GM23338 (cell line): ENCODE measurements at regions not wholly inside any gene's neighbourhood (a gene's known extent, or its start where the extent isn't known, plus 50 kb on each side); places are given as distances from the start of the nearest gene placed in this dataset.

ENCODE experiments used
- ATAC-seq: fragments of 200-7000 bp; cut with Tn5 transposase; 3 replicates; pipeline ENCODE4 v1.9.1; 2020
- DNase-seq: peaks from one replicate; pipeline ENCODE4 v3.0.0-alpha.2; 2015; ENCODE audit warnings: low spot score
- H2AFZ ChIP-seq: fragments of 200-600 bp; sonication (generic); 2 replicates; pipeline ENCODE4 v1.8.0; 2016; ENCODE audit warnings: antibody characterized with exemption, mild to moderate bottlenecking, moderate library complexity
- H3F3A ChIP-seq: fragments of 200-600 bp; sonication (generic); replicated peaks from 2 replicates; pipeline ENCODE4 v1.8.0; 2017; ENCODE audit warnings: antibody characterized with exemption, mixed run types, low read depth
- H3K27ac ChIP-seq: fragments of 200-600 bp; sonication (generic); 2 replicates; pipeline ENCODE4 v1.6.1; 2016; ENCODE audit warnings: low read depth
- H3K27me3 ChIP-seq: fragments of 200-600 bp; sonication (generic); 2 replicates; pipeline ENCODE4 v1.8.0; 2016; ENCODE audit warnings: mild to moderate bottlenecking, mixed run types, moderate library complexity; ENCODE audit not compliant: insufficient read depth
- H3K36me3 ChIP-seq: fragments of 200-600 bp; sonication (generic); 2 replicates; pipeline ENCODE4 v1.8.0; 2016; ENCODE audit warnings: mild to moderate bottlenecking; ENCODE audit not compliant: insufficient read depth
- H3K4me1 ChIP-seq: fragments of 200-600 bp; sonication (generic); 2 replicates; pipeline ENCODE4 v1.8.0; 2016; ENCODE audit warnings: mild to moderate bottlenecking, moderate library complexity; ENCODE audit not compliant: insufficient read depth
- H3K4me2 ChIP-seq: fragments of 200-600 bp; sonication (generic); 2 replicates; pipeline ENCODE4 v1.7.1; 2017; ENCODE audit warnings: mixed run types
- H3K4me3 ChIP-seq: fragments of 200-600 bp; sonication (generic); 2 replicates; pipeline ENCODE4 v1.6.1; 2016; ENCODE audit warnings: mixed run types
- H3K79me2 ChIP-seq: fragments of 200-600 bp; sonication (generic); replicated peaks from 2 replicates; pipeline ENCODE4 v1.8.0; 2017; ENCODE audit warnings: mild to moderate bottlenecking; ENCODE audit not compliant: insufficient read depth
- H3K9me2 ChIP-seq: fragments of 200-600 bp; sonication (generic); 2 replicates; pipeline ENCODE4 v1.8.0; 2017; ENCODE audit not compliant: insufficient read depth
- H4K20me1 ChIP-seq: fragments of 200-600 bp; sonication (generic); replicated peaks from 2 replicates; pipeline ENCODE4 v1.8.0; 2017; ENCODE audit warnings: mild to moderate bottlenecking; ENCODE audit not compliant: insufficient read depth
- H3K27ac Mint-ChIP-seq: 2 replicates; pipeline ENCODE4 v1.8.0; 2020; ENCODE audit warnings: inconsistent platforms, mild to moderate bottlenecking, moderate library complexity, mixed read lengths
- H3K27me3 Mint-ChIP-seq: 3 replicates; pipeline ENCODE4 v1.8.0; 2022; ENCODE audit warnings: low read depth, mild to moderate bottlenecking, moderate library complexity, mixed read lengths, inconsistent platforms; ENCODE audit not compliant: insufficient read depth, poor library complexity
- H3K36me3 Mint-ChIP-seq: 3 replicates; pipeline ENCODE4 v1.8.0; 2021; ENCODE audit warnings: low read depth, mild to moderate bottlenecking, inconsistent platforms, moderate library complexity, mixed read lengths
- H3K4me1 Mint-ChIP-seq: 3 replicates; pipeline ENCODE4 v1.8.0; 2020; ENCODE audit warnings: mild to moderate bottlenecking, inconsistent platforms, mixed read lengths
- H3K4me3 Mint-ChIP-seq: 3 replicates; pipeline ENCODE4 v1.8.0; 2021; ENCODE audit warnings: moderate library complexity, mild to moderate bottlenecking, inconsistent platforms, mixed read lengths
- H3K9me3 Mint-ChIP-seq: 3 replicates; pipeline ENCODE4 v1.8.0; 2020; ENCODE audit warnings: moderate library complexity, mild to moderate bottlenecking, inconsistent platforms, mixed read lengths
- CREB1 ChIP-seq: fragments of 250-450 bp; sonication (Bioruptor Pico); IDR thresholded peaks from 2 replicates; pipeline ENCODE4 v1.5.0; 2020; ENCODE audit warnings: low read depth, mild to moderate bottlenecking, moderate library complexity
- EZH2 ChIP-seq: fragments of 200-600 bp; sonication (generic); IDR thresholded peaks from one replicate; pipeline ENCODE4 v1.8.0; 2017; ENCODE audit warnings: antibody characterized with exemption, mild to moderate bottlenecking, low read depth; ENCODE audit not compliant: unreplicated experiment
- EZH2phosphoT487 ChIP-seq: fragments of 200-600 bp; sonication (generic); IDR thresholded peaks from one replicate; pipeline ENCODE4 v1.8.1; 2018; ENCODE audit warnings: antibody characterized with exemption; ENCODE audit not compliant: unreplicated experiment
- JUNB ChIP-seq: IDR thresholded peaks from one replicate; pipeline ENCODE4 v1.6.1; 2016; ENCODE audit warnings: antibody characterized with exemption; ENCODE audit not compliant: unreplicated experiment
- NANOG ChIP-seq: IDR thresholded peaks from 2 replicates; pipeline ENCODE4 v1.6.1; 2016; ENCODE audit warnings: antibody characterized with exemption, borderline replicate concordance
- POLR2AphosphoS5 ChIP-seq: IDR thresholded peaks from 2 replicates; pipeline ENCODE4 v1.6.1; 2016; ENCODE audit warnings: antibody characterized with exemption, low read depth
- STAT1 ChIP-seq: IDR thresholded peaks from one replicate; pipeline ENCODE4 v1.6.1; 2016; ENCODE audit warnings: antibody characterized with exemption; ENCODE audit not compliant: unreplicated experiment
- ZNF114 ChIP-seq: fragments of 250-450 bp; sonication (Bioruptor Pico); IDR thresholded peaks from 2 replicates; pipeline ENCODE4 v1.5.0; 2020; ENCODE audit warnings: mild to moderate bottlenecking, moderate library complexity
- ZNF331 ChIP-seq: fragments of 250-450 bp; sonication (Bioruptor Pico); IDR thresholded peaks from 2 replicates; pipeline ENCODE4 v1.5.0; 2020; ENCODE audit warnings: low read depth, mild to moderate bottlenecking, moderate library complexity
- TF ChIP-seq, protein P1 (sequence below), 2 experiments: fragments of 200-600 bp in 1 of 2; sonication (generic) in 1 of 2; conservative IDR thresholded peaks; 2 replicates each; pipeline versions ENCODE4 v1.5.1 to v1.6.1; 2016 to 2017; ENCODE audit warnings: antibody characterized with exemption in 2 of 2, low read depth in 2 of 2, mild to moderate bottlenecking in 2 of 2, moderate library complexity in 1 of 2
- TF ChIP-seq, protein P2 (sequence below): IDR thresholded peaks from one replicate; pipeline ENCODE4 v1.6.1; 2018; ENCODE audit warnings: antibody characterized with exemption; ENCODE audit not compliant: unreplicated experiment
- TF ChIP-seq, protein P3 (sequence below): fragments of 250-450 bp; sonication (Bioruptor Pico); IDR thresholded peaks from 2 replicates; pipeline ENCODE4 v1.5.0; 2020; ENCODE audit warnings: mild to moderate bottlenecking, moderate library complexity

GRCh38 chr11:79783833-79784232 is 343.0 kb upstream of the TENM4 start:
- no peak for DNase-seq
- Histone ChIP-seq H4K20me1 (no peaks in the 10 kb centered on the region), H3K9me2 (no peaks in the 10 kb centered on the region), H3K4me3 (no peak overlapping the region), H3F3A (no peaks in the 10 kb centered on the region), H3K27ac (no peak overlapping the region), H3K36me3 (no peaks in the 10 kb centered on the region), H3K4me2 (no peak overlapping the region), H3K79me2 (no peaks in the 10 kb centered on the region), H2AFZ (peak overlapping the region; percentile 81; the same call in 1 of the 2 replicates), H3K27me3 (no peaks in the 10 kb centered on the region), H3K4me1 (no peaks in the 10 kb centered on the region)
- Mint-ChIP-seq H3K4me3 (no peak overlapping the region), H3K36me3 (no peaks in the 10 kb centered on the region), H3K9me3 (no peaks in the 10 kb centered on the region; the same call in 2 of the 3 replicates), H3K27me3 (no peaks in the 10 kb centered on the region), H3K4me1 (peaks cover 5% of the 10 kb centered on the region; the same call in 2 of the 3 replicates), H3K27ac (no peak overlapping the region)
- TF ChIP-seq POLR2AphosphoS5 (no peak), NANOG (no peak)
- no peak for ATAC-seq

DNA sequence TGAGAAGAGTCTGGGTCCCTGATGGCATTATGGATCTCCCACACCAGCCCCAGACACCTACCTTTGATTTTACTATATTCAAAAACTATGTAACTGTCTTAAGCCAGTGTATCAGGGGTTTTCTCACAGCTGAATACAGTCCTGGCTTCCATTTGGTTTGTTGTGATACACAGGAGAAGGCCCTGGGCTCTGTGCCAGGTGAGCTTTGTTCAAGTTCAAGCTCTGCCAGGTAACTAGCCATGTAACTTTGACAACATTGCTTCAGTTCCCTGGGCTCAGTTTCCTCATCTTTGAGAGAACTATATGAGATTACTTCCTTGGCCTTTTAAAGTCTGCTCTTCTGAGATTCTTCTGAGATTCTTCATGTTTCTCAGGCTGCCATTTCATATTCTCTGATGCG is 327.5 kb upstream of the TENM4 start:
- H3K4me2 ChIP-seq: no peak overlapping the region
- H3K4me3 Mint-ChIP-seq: no peak overlapping the region
- H3K4me1 Mint-ChIP-seq: no peaks in the 10 kb centered on the region
- H3K27ac ChIP-seq: no peak overlapping the region
- peaks cover 4% of the 10 kb centered on the region for H3K27me3 Mint-ChIP-seq
- no peak overlapping the region for H3K27ac Mint-ChIP-seq
- no peaks in the 10 kb centered on the region for H3F3A ChIP-seq
- no peaks in the 10 kb centered on the region; the same call in 2 of the 3 replicates for H3K9me3 Mint-ChIP-seq
- H3K4me1 ChIP-seq: no peaks in the 10 kb centered on the region
- H3K9me2 ChIP-seq: no peaks in the 10 kb centered on the region
- DNase-seq: no peak
- no peak overlapping the region for H3K4me3 ChIP-seq
- H4K20me1 ChIP-seq: no peaks in the 10 kb centered on the region
- no peaks in the 10 kb centered on the region for H3K36me3 ChIP-seq
- H3K79me2 ChIP-seq: no peaks in the 10 kb centered on the region
- H3K27me3 ChIP-seq: no peaks in the 10 kb centered on the region
- H2AFZ ChIP-seq: no peak overlapping the region
- no peaks in the 10 kb centered on the region for H3K36me3 Mint-ChIP-seq
- ATAC-seq: no peak
- TF ChIP-seq EZH2 (no peak), STAT1 (no peak), CREB1 (CRISPR knock-in tag) (no peak), JUNB (no peak), POLR2AphosphoS5 (no peak), ZNF114 (CRISPR knock-in tag) (no peak), EZH2phosphoT487 (no peak), ZNF331 (no peak)
- TF ChIP-seq, protein P1, sequence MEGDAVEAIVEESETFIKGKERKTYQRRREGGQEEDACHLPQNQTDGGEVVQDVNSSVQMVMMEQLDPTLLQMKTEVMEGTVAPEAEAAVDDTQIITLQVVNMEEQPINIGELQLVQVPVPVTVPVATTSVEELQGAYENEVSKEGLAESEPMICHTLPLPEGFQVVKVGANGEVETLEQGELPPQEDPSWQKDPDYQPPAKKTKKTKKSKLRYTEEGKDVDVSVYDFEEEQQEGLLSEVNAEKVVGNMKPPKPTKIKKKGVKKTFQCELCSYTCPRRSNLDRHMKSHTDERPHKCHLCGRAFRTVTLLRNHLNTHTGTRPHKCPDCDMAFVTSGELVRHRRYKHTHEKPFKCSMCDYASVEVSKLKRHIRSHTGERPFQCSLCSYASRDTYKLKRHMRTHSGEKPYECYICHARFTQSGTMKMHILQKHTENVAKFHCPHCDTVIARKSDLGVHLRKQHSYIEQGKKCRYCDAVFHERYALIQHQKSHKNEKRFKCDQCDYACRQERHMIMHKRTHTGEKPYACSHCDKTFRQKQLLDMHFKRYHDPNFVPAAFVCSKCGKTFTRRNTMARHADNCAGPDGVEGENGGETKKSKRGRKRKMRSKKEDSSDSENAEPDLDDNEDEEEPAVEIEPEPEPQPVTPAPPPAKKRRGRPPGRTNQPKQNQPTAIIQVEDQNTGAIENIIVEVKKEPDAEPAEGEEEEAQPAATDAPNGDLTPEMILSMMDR (conservative IDR thresholded peaks at IDR 0.05; ENCODE audit: low read depth in 2 of 2): no peak
- TF ChIP-seq, protein P2, sequence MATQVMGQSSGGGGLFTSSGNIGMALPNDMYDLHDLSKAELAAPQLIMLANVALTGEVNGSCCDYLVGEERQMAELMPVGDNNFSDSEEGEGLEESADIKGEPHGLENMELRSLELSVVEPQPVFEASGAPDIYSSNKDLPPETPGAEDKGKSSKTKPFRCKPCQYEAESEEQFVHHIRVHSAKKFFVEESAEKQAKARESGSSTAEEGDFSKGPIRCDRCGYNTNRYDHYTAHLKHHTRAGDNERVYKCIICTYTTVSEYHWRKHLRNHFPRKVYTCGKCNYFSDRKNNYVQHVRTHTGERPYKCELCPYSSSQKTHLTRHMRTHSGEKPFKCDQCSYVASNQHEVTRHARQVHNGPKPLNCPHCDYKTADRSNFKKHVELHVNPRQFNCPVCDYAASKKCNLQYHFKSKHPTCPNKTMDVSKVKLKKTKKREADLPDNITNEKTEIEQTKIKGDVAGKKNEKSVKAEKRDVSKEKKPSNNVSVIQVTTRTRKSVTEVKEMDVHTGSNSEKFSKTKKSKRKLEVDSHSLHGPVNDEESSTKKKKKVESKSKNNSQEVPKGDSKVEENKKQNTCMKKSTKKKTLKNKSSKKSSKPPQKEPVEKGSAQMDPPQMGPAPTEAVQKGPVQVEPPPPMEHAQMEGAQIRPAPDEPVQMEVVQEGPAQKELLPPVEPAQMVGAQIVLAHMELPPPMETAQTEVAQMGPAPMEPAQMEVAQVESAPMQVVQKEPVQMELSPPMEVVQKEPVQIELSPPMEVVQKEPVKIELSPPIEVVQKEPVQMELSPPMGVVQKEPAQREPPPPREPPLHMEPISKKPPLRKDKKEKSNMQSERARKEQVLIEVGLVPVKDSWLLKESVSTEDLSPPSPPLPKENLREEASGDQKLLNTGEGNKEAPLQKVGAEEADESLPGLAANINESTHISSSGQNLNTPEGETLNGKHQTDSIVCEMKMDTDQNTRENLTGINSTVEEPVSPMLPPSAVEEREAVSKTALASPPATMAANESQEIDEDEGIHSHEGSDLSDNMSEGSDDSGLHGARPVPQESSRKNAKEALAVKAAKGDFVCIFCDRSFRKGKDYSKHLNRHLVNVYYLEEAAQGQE: no peak
- TF ChIP-seq, protein P3, sequence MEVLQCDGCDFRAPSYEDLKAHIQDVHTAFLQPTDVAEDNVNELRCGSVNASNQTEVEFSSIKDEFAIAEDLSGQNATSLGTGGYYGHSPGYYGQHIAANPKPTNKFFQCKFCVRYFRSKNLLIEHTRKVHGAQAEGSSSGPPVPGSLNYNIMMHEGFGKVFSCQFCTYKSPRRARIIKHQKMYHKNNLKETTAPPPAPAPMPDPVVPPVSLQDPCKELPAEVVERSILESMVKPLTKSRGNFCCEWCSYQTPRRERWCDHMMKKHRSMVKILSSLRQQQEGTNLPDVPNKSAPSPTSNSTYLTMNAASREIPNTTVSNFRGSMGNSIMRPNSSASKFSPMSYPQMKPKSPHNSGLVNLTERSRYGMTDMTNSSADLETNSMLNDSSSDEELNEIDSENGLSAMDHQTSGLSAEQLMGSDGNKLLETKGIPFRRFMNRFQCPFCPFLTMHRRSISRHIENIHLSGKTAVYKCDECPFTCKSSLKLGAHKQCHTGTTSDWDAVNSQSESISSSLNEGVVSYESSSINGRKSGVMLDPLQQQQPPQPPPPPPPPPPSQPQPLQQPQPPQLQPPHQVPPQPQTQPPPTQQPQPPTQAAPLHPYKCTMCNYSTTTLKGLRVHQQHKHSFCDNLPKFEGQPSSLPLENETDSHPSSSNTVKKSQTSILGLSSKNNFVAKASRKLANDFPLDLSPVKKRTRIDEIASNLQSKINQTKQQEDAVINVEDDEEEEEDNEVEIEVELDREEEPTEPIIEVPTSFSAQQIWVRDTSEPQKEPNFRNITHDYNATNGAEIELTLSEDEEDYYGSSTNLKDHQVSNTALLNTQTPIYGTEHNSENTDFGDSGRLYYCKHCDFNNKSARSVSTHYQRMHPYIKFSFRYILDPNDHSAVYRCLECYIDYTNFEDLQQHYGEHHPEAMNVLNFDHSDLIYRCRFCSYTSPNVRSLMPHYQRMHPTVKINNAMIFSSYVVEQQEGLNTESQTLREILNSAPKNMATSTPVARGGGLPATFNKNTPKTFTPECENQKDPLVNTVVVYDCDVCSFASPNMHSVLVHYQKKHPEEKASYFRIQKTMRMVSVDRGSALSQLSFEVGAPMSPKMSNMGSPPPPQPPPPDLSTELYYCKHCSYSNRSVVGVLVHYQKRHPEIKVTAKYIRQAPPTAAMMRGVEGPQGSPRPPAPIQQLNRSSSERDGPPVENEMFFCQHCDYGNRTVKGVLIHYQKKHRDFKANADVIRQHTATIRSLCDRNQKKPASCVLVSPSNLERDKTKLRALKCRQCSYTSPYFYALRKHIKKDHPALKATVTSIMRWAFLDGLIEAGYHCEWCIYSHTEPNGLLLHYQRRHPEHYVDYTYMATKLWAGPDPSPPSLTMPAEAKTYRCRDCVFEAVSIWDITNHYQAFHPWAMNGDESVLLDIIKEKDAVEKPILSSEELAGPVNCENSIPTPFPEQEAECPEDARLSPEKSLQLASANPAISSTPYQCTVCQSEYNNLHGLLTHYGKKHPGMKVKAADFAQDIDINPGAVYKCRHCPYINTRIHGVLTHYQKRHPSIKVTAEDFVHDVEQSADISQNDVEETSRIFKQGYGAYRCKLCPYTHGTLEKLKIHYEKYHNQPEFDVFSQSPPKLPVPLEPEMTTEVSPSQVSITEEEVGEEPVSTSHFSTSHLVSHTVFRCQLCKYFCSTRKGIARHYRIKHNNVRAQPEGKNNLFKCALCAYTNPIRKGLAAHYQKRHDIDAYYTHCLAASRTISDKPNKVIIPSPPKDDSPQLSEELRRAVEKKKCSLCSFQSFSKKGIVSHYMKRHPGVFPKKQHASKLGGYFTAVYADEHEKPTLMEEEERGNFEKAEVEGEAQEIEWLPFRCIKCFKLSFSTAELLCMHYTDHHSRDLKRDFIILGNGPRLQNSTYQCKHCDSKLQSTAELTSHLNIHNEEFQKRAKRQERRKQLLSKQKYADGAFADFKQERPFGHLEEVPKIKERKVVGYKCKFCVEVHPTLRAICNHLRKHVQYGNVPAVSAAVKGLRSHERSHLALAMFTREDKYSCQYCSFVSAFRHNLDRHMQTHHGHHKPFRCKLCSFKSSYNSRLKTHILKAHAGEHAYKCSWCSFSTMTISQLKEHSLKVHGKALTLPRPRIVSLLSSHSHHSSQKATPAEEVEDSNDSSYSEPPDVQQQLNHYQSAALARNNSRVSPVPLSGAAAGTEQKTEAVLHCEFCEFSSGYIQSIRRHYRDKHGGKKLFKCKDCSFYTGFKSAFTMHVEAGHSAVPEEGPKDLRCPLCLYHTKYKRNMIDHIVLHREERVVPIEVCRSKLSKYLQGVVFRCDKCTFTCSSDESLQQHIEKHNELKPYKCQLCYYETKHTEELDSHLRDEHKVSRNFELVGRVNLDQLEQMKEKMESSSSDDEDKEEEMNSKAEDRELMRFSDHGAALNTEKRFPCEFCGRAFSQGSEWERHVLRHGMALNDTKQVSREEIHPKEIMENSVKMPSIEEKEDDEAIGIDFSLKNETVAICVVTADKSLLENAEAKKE: no peak
